AG09319 (cell line): ENCODE measurements at regions not wholly inside any gene's neighbourhood (a gene's known extent, or its start where the extent isn't known, plus 50 kb on each side); places are given as distances from the start of the nearest gene placed in this dataset.

Experiments used
- DNase-seq: peaks from one replicate; pipeline ENCODE4 v3.0.0-alpha.2; 2010; ENCODE audit warnings: low read depth; ENCODE audit errors: extremely low read depth
- CTCF ChIP-seq: IDR thresholded peaks from 2 replicates; pipeline ENCODE4 v1.5.1; 2011; ENCODE audit warnings: low read depth, mild to moderate bottlenecking, inconsistent platforms, low read length, moderate library complexity

GRCh38 chr3:182248349-182248880 lies 536.7 kb downstream of the SOX2 start:
- TF ChIP-seq CTCF, result no peak
- no peak for DNase-seq

GRCh38 chr3:182252802-182253201 lies 540.5 kb upstream of the ATP11B start:
- DNase-seq, result no peak
- no peak for TF ChIP-seq CTCF

GRCh38 chr3:182255158-182255557 lies 538.1 kb upstream of the ATP11B start:
- no peak for TF ChIP-seq CTCF
- no peak for DNase-seq

- DNase-seq, result no peak
- TF ChIP-seq CTCF, result no peak
Measured at GRCh38 chr3:182257361-182257760, 535.9 kb upstream of the ATP11B start.

GRCh38 chr3:182258538-182259177 lies 534.6 kb upstream of the ATP11B start:
- no peak for DNase-seq
- TF ChIP-seq CTCF, result peak; percentile 30

- TF ChIP-seq CTCF, result no peak
- DNase-seq, result no peak
Measured at GRCh38 chr3:182259579-182259978, 533.7 kb upstream of the ATP11B start.

GRCh38 chr3:182261041-182261440 lies 532.3 kb upstream of the ATP11B start:
- DNase-seq, result no peak
- no peak for TF ChIP-seq CTCF
